ENCODE measurements at regions not wholly inside any gene's neighbourhood (a gene's known extent, or its start where the extent isn't known, plus 50 kb on each side); places are given as distances from the start of the nearest gene placed in this dataset.
"Not testable (repeated sequence)": the region's sequence is repeated elsewhere in the genome, so short reads cannot be mapped to it uniquely, and the experiment has no call there.

GRCh38 chr2:56834686-56835085 is 650.9 kb downstream of the CCDC85A start:
- Histone ChIP-seq H3K9me3 (ENCODE audit: low read length) (peaks cover 4% of the 10 kb centered on the region; the same call in 1 of the 2 replicates), H3K4me1 (ENCODE audit: low read length) (no peaks in the 10 kb centered on the region), H3K9me2 (replicated peaks; ENCODE audit: insufficient read depth, low read length) (no peaks in the 10 kb centered on the region), H3K27me3 (ENCODE audit: low read length) (no peaks in the 10 kb centered on the region), H3K79me2 (ENCODE audit: low read length) (no peaks in the 10 kb centered on the region), H3K9ac (ENCODE audit: low read length) (no peak overlapping the region), H4K20me1 (ENCODE audit: insufficient read depth, low read depth, low read length) (no peaks in the 10 kb centered on the region), H3K36me3 (ENCODE audit: insufficient read depth, low read length) (no peaks in the 10 kb centered on the region), H3K4me3 (ENCODE audit: low read length) (no peak overlapping the region), H3K4me2 (ENCODE audit: low read depth, low read length, poor library complexity, severe bottlenecking) (no peak overlapping the region), H2AFZ (ENCODE audit: low read length) (no peak overlapping the region), H3K27ac (ENCODE audit: low read length) (no peak overlapping the region)
- DNase-seq: no peak

GRCh38 chr2:56840009-56840408 is 656.2 kb downstream of the CCDC85A start:
- H2AFZ ChIP-seq (ENCODE audit: low read length); H3K36me3 ChIP-seq (ENCODE audit: insufficient read depth, low read length); H3K27ac ChIP-seq (ENCODE audit: low read length); H4K20me1 ChIP-seq (ENCODE audit: insufficient read depth, low read depth, low read length); H3K27me3 ChIP-seq (ENCODE audit: low read length); H3K9me2 ChIP-seq (replicated peaks; ENCODE audit: insufficient read depth, low read length); H3K9ac ChIP-seq (ENCODE audit: low read length); DNase-seq; H3K79me2 ChIP-seq (ENCODE audit: low read length); H3K4me3 ChIP-seq (ENCODE audit: low read length); H3K4me1 ChIP-seq (ENCODE audit: low read length); H3K4me2 ChIP-seq (ENCODE audit: low read depth, low read length, poor library complexity, severe bottlenecking): not testable (repeated sequence)
- H3K9me3 ChIP-seq (ENCODE audit: low read length): peaks cover 19% of the 10 kb centered on the region

GRCh38 chr2:56860991-56861390 is 677.2 kb downstream of the CCDC85A start:
- Histone ChIP-seq H3K9me2 (replicated peaks; ENCODE audit: insufficient read depth, low read length) (no peaks in the 10 kb centered on the region), H3K4me1 (ENCODE audit: low read length) (no peaks in the 10 kb centered on the region)

GRCh38 chr2:56871644-56872043 is 687.9 kb downstream of the CCDC85A start:
- Histone ChIP-seq H3K9me2 (replicated peaks; ENCODE audit: insufficient read depth, low read length) (no peaks in the 10 kb centered on the region), H4K20me1 (ENCODE audit: insufficient read depth, low read depth, low read length) (no peaks in the 10 kb centered on the region), H2AFZ (ENCODE audit: low read length) (no peak overlapping the region), H3K9ac (ENCODE audit: low read length) (no peak overlapping the region), H3K4me2 (ENCODE audit: low read depth, low read length, poor library complexity, severe bottlenecking) (no peak overlapping the region), H3K9me3 (ENCODE audit: low read length) (peaks cover 3% of the 10 kb centered on the region; the same call in 1 of the 2 replicates), H3K27ac (ENCODE audit: low read length) (no peak overlapping the region), H3K4me3 (ENCODE audit: low read length) (no peak overlapping the region), H3K27me3 (ENCODE audit: low read length) (no peaks in the 10 kb centered on the region), H3K36me3 (ENCODE audit: insufficient read depth, low read length) (no peaks in the 10 kb centered on the region), H3K4me1 (ENCODE audit: low read length) (no peaks in the 10 kb centered on the region), H3K79me2 (ENCODE audit: low read length) (no peaks in the 10 kb centered on the region)
- DNase-seq: no peak

More at GRCh38 chr2:56860991-56861390, 677.2 kb downstream of the CCDC85A start:
- no peak for DNase-seq
- Histone ChIP-seq H3K4me3 (ENCODE audit: low read length) (no peak overlapping the region), H3K27ac (ENCODE audit: low read length) (no peak overlapping the region), H3K27me3 (ENCODE audit: low read length) (no peaks in the 10 kb centered on the region), H2AFZ (ENCODE audit: low read length) (no peak overlapping the region), H3K4me2 (ENCODE audit: low read depth, low read length, poor library complexity, severe bottlenecking) (no peak overlapping the region), H3K79me2 (ENCODE audit: low read length) (no peaks in the 10 kb centered on the region), H3K9ac (ENCODE audit: low read length) (no peak overlapping the region), H4K20me1 (ENCODE audit: insufficient read depth, low read depth, low read length) (no peaks in the 10 kb centered on the region), H3K9me3 (ENCODE audit: low read length) (peaks cover 16% of the 10 kb centered on the region), H3K36me3 (ENCODE audit: insufficient read depth, low read length) (no peaks in the 10 kb centered on the region)

- peaks cover 3% of the 10 kb centered on the region; the same call in 1 of the 2 replicates for H3K9me3 ChIP-seq (ENCODE audit: low read length)
- H3K9me2 ChIP-seq (replicated peaks; ENCODE audit: insufficient read depth, low read length): no peaks in the 10 kb centered on the region
- H2AFZ ChIP-seq (ENCODE audit: low read length): no peak overlapping the region
- no peaks in the 10 kb centered on the region for H3K36me3 ChIP-seq (ENCODE audit: insufficient read depth, low read length)
- DNase-seq: no peak
- no peaks in the 10 kb centered on the region for H3K27me3 ChIP-seq (ENCODE audit: low read length)
- H3K4me3 ChIP-seq (ENCODE audit: low read length): no peak overlapping the region
- H3K4me1 ChIP-seq (ENCODE audit: low read length): no peaks in the 10 kb centered on the region
- H3K79me2 ChIP-seq (ENCODE audit: low read length): no peaks in the 10 kb centered on the region
- H3K27ac ChIP-seq (ENCODE audit: low read length): no peak overlapping the region
- no peaks in the 10 kb centered on the region for H4K20me1 ChIP-seq (ENCODE audit: insufficient read depth, low read depth, low read length)
- no peak overlapping the region for H3K9ac ChIP-seq (ENCODE audit: low read length)
- no peak overlapping the region for H3K4me2 ChIP-seq (ENCODE audit: low read depth, low read length, poor library complexity, severe bottlenecking)
Measured at GRCh38 chr2:56874717-56875116, 690.9 kb downstream of the CCDC85A start.

GRCh38 chr2:56889738-56890137 is 705.9 kb downstream of the CCDC85A start:
- H3K9me3 ChIP-seq (ENCODE audit: low read length): peaks cover 3% of the 10 kb centered on the region; the same call in 1 of the 2 replicates
- H3K4me1 ChIP-seq (ENCODE audit: low read length): no peaks in the 10 kb centered on the region
- no peak overlapping the region for H3K4me2 ChIP-seq (ENCODE audit: low read depth, low read length, poor library complexity, severe bottlenecking)
- no peaks in the 10 kb centered on the region for H4K20me1 ChIP-seq (ENCODE audit: insufficient read depth, low read depth, low read length)
- H3K36me3 ChIP-seq (ENCODE audit: insufficient read depth, low read length): no peaks in the 10 kb centered on the region
- no peak overlapping the region for H3K27ac ChIP-seq (ENCODE audit: low read length)
- H3K27me3 ChIP-seq (ENCODE audit: low read length): no peaks in the 10 kb centered on the region
- H3K79me2 ChIP-seq (ENCODE audit: low read length): no peaks in the 10 kb centered on the region
- no peaks in the 10 kb centered on the region for H3K9me2 ChIP-seq (replicated peaks; ENCODE audit: insufficient read depth, low read length)
- no peak for DNase-seq
- no peak overlapping the region for H3K9ac ChIP-seq (ENCODE audit: low read length)
- no peak overlapping the region for H3K4me3 ChIP-seq (ENCODE audit: low read length)
- no peak overlapping the region for H2AFZ ChIP-seq (ENCODE audit: low read length)

GRCh38 chr2:56892382-56892781 is 708.6 kb downstream of the CCDC85A start:
- H4K20me1 ChIP-seq (ENCODE audit: insufficient read depth, low read depth, low read length): no peaks in the 10 kb centered on the region
- no peak overlapping the region for H3K27ac ChIP-seq (ENCODE audit: low read length)
- no peaks in the 10 kb centered on the region for H3K27me3 ChIP-seq (ENCODE audit: low read length)
- no peak overlapping the region for H2AFZ ChIP-seq (ENCODE audit: low read length)
- H3K4me3 ChIP-seq (ENCODE audit: low read length): no peak overlapping the region
- no peaks in the 10 kb centered on the region for H3K79me2 ChIP-seq (ENCODE audit: low read length)
- H3K9me2 ChIP-seq (replicated peaks; ENCODE audit: insufficient read depth, low read length): no peaks in the 10 kb centered on the region
- peaks cover 8% of the 10 kb centered on the region for H3K9me3 ChIP-seq (ENCODE audit: low read length)
- no peak overlapping the region for H3K9ac ChIP-seq (ENCODE audit: low read length)
- no peak for DNase-seq
- H3K4me1 ChIP-seq (ENCODE audit: low read length): no peaks in the 10 kb centered on the region
- no peak overlapping the region for H3K4me2 ChIP-seq (ENCODE audit: low read depth, low read length, poor library complexity, severe bottlenecking)
- no peaks in the 10 kb centered on the region for H3K36me3 ChIP-seq (ENCODE audit: insufficient read depth, low read length)

GRCh38 chr2:56898986-56899385 is 715.2 kb downstream of the CCDC85A start:
- Histone ChIP-seq H4K20me1 (ENCODE audit: insufficient read depth, low read depth, low read length) (no peaks in the 10 kb centered on the region), H3K4me2 (ENCODE audit: low read depth, low read length, poor library complexity, severe bottlenecking) (no peak overlapping the region), H3K9ac (ENCODE audit: low read length) (no peak overlapping the region), H3K9me3 (ENCODE audit: low read length) (peaks cover 5% of the 10 kb centered on the region), H3K27ac (ENCODE audit: low read length) (no peak overlapping the region), H3K4me1 (ENCODE audit: low read length) (no peaks in the 10 kb centered on the region), H3K79me2 (ENCODE audit: low read length) (no peaks in the 10 kb centered on the region), H3K36me3 (ENCODE audit: insufficient read depth, low read length) (no peaks in the 10 kb centered on the region), H3K27me3 (ENCODE audit: low read length) (no peaks in the 10 kb centered on the region), H3K4me3 (ENCODE audit: low read length) (no peak overlapping the region), H2AFZ (ENCODE audit: low read length) (no peak overlapping the region), H3K9me2 (replicated peaks; ENCODE audit: insufficient read depth, low read length) (no peaks in the 10 kb centered on the region)
- DNase-seq: no peak

- no peak for DNase-seq
- Histone ChIP-seq H3K4me3 (ENCODE audit: low read length) (no peak overlapping the region), H2AFZ (ENCODE audit: low read length) (no peak overlapping the region), H3K9me2 (replicated peaks; ENCODE audit: insufficient read depth, low read length) (no peaks in the 10 kb centered on the region; the same call in 1 of the 2 replicates), H3K4me1 (ENCODE audit: low read length) (no peaks in the 10 kb centered on the region), H3K79me2 (ENCODE audit: low read length) (no peaks in the 10 kb centered on the region), H4K20me1 (ENCODE audit: insufficient read depth, low read depth, low read length) (no peaks in the 10 kb centered on the region), H3K4me2 (ENCODE audit: low read depth, low read length, poor library complexity, severe bottlenecking) (no peak overlapping the region), H3K27me3 (ENCODE audit: low read length) (no peaks in the 10 kb centered on the region), H3K9me3 (ENCODE audit: low read length) (peaks cover 4% of the 10 kb centered on the region; the same call in 1 of the 2 replicates), H3K9ac (ENCODE audit: low read length) (no peak overlapping the region), H3K27ac (ENCODE audit: low read length) (no peak overlapping the region), H3K36me3 (ENCODE audit: insufficient read depth, low read length) (no peaks in the 10 kb centered on the region)
Measured at GRCh38 chr2:56912490-56912889, 728.7 kb downstream of the CCDC85A start.

Data from Karpas-422 (cell line).